ENCODE measurements at regions not wholly inside any gene's neighbourhood (a gene's known extent, or its start where the extent isn't known, plus 50 kb on each side); places are given as distances from the start of the nearest gene placed in this dataset.

GRCh38 chr18:29962579-29962978 lies 1080.0 kb downstream of the DSC3 start:
- TF ChIP-seq CTCF (IDR thresholded peaks at IDR 0.05; ENCODE audit: low read depth, low read length, poor library complexity, severe bottlenecking) (no peak), EZH2phosphoT487 (IDR thresholded peaks at IDR 0.05; ENCODE audit: borderline replicate concordance, low read length) (no peak)

Measured in DOHH2 (cell line).